Stimulated activated effector memory CD8-positive, alpha-beta T cell treated with anti-CD3 and anti-CD28 coated beads, Interleukin-12 subunit alpha, Interleukin-12 subunit beta, amount 100 ng/mL, for 72 hours (primary cell): ENCODE measurements at regions not wholly inside any gene's neighbourhood (a gene's known extent, or its start where the extent isn't known, plus 50 kb on each side); places are given as distances from the start of the nearest gene placed in this dataset.

ENCODE experiments used
- ATAC-seq: fragments of 150-1000 bp; cut with Tn5 transposase; 2 replicates; pipeline ENCODE4 v1.10.0; 2021
- DNase-seq, 2 donors: peaks; one replicate each; pipeline ENCODE4 v3.0.0; 2021 to 2022; ENCODE audit warnings: low spot score in 2 of 2
- H3K27ac Mint-ChIP-seq: one replicate; pipeline ENCODE4 v1.8.0; 2022; ENCODE audit warnings: mild to moderate bottlenecking, mixed read lengths
- H3K36me3 Mint-ChIP-seq: one replicate; pipeline ENCODE4 v1.8.0; 2022; ENCODE audit warnings: mild to moderate bottlenecking, mixed read lengths
- H3K4me1 Mint-ChIP-seq: one replicate; pipeline ENCODE4 v1.8.0; 2022; ENCODE audit warnings: mixed read lengths
- H3K4me3 Mint-ChIP-seq: one replicate; pipeline ENCODE4 v1.8.0; 2022; ENCODE audit warnings: mild to moderate bottlenecking, mixed read lengths
- H3K9me3 Mint-ChIP-seq: one replicate; pipeline ENCODE4 v1.8.0; 2022; ENCODE audit warnings: mixed read lengths

- H3K36me3 Mint-ChIP-seq = no peaks in the 10 kb centered on the region
- no peak overlapping the region for H3K4me3 Mint-ChIP-seq
- ATAC-seq (no peak), DNase-seq (no peak)
- H3K27ac Mint-ChIP-seq = no peak overlapping the region
- no peaks in the 10 kb centered on the region for H3K4me1 Mint-ChIP-seq
- peaks cover 4% of the 10 kb centered on the region for H3K9me3 Mint-ChIP-seq
These were observed 191.9 kb upstream of the VEPH1 start for GRCh38 chr3:157695103-157695502.

- Mint-ChIP-seq H3K9me3 (peaks cover 4% of the 10 kb centered on the region), H3K4me3 (no peak overlapping the region), H3K27ac (no peak overlapping the region), H3K4me1 (no peaks in the 10 kb centered on the region), H3K36me3 (no peaks in the 10 kb centered on the region)
- no peak for ATAC-seq
- DNase-seq = no peak
These were observed 190.5 kb upstream of the VEPH1 start for GRCh38 chr3:157693762-157694161.

- H3K9me3 Mint-ChIP-seq = peaks cover 9% of the 10 kb centered on the region
- no peak overlapping the region for H3K27ac Mint-ChIP-seq
- ATAC-seq = no peak
- H3K4me3 Mint-ChIP-seq = no peak overlapping the region
- DNase-seq = no peak
- H3K36me3 Mint-ChIP-seq = no peaks in the 10 kb centered on the region
- no peaks in the 10 kb centered on the region for H3K4me1 Mint-ChIP-seq
These were observed 189.3 kb upstream of the VEPH1 start for GRCh38 chr3:157692468-157692867.

GRCh38 chr3:157683668-157684067, 180.5 kb upstream of the VEPH1 start:
- no peaks in the 10 kb centered on the region for H3K4me1 Mint-ChIP-seq
- ATAC-seq = no peak
- no peak for DNase-seq
- H3K4me3 Mint-ChIP-seq = no peak overlapping the region
- no peaks in the 10 kb centered on the region for H3K36me3 Mint-ChIP-seq
- peaks cover 9% of the 10 kb centered on the region for H3K9me3 Mint-ChIP-seq
- no peak overlapping the region for H3K27ac Mint-ChIP-seq

GRCh38 chr3:157672061-157672460, 168.8 kb upstream of the VEPH1 start:
- no peak for DNase-seq
- Mint-ChIP-seq H3K4me3 (no peak overlapping the region), H3K4me1 (no peaks in the 10 kb centered on the region), H3K27ac (no peak overlapping the region), H3K9me3 (peaks cover 7% of the 10 kb centered on the region), H3K36me3 (no peaks in the 10 kb centered on the region)
- ATAC-seq = no peak

GRCh38 chr3:157671656-157672055, 168.4 kb upstream of the VEPH1 start:
- DNase-seq (no peak), ATAC-seq (no peak)
- Mint-ChIP-seq H3K27ac (no peak overlapping the region), H3K4me1 (no peaks in the 10 kb centered on the region), H3K4me3 (no peak overlapping the region), H3K36me3 (no peaks in the 10 kb centered on the region), H3K9me3 (peaks cover 7% of the 10 kb centered on the region)

- H3K36me3 Mint-ChIP-seq = no peaks in the 10 kb centered on the region
- ATAC-seq (no peak), DNase-seq (no peak)
- no peak overlapping the region for H3K4me3 Mint-ChIP-seq
- no peaks in the 10 kb centered on the region for H3K4me1 Mint-ChIP-seq
- H3K27ac Mint-ChIP-seq = no peak overlapping the region
- H3K9me3 Mint-ChIP-seq = peaks cover 7% of the 10 kb centered on the region
These were observed 166.2 kb upstream of the VEPH1 start for GRCh38 chr3:157669416-157669815.

GRCh38 chr3:157667493-157667892, 164.3 kb upstream of the VEPH1 start:
- H3K4me1 Mint-ChIP-seq = no peaks in the 10 kb centered on the region
- H3K4me3 Mint-ChIP-seq = no peak overlapping the region
- H3K9me3 Mint-ChIP-seq = peaks cover 7% of the 10 kb centered on the region
- H3K27ac Mint-ChIP-seq = no peak overlapping the region
- no peaks in the 10 kb centered on the region for H3K36me3 Mint-ChIP-seq
- ATAC-seq (no peak), DNase-seq (no peak)

GRCh38 chr3:157662171-157662570, 159.0 kb upstream of the VEPH1 start:
- H3K36me3 Mint-ChIP-seq = no peaks in the 10 kb centered on the region
- DNase-seq (no peak), ATAC-seq (no peak)
- H3K27ac Mint-ChIP-seq = no peak overlapping the region
- H3K4me3 Mint-ChIP-seq = no peak overlapping the region
- no peaks in the 10 kb centered on the region for H3K4me1 Mint-ChIP-seq
- no peaks in the 10 kb centered on the region for H3K9me3 Mint-ChIP-seq

GRCh38 chr3:157660847-157661246, 157.6 kb upstream of the VEPH1 start:
- Mint-ChIP-seq H3K9me3 (no peaks in the 10 kb centered on the region), H3K27ac (no peak overlapping the region), H3K4me1 (no peaks in the 10 kb centered on the region), H3K4me3 (no peak overlapping the region), H3K36me3 (no peaks in the 10 kb centered on the region)
- DNase-seq (no peak), ATAC-seq (no peak)

- Mint-ChIP-seq H3K9me3 (no peaks in the 10 kb centered on the region), H3K36me3 (no peaks in the 10 kb centered on the region), H3K4me1 (no peaks in the 10 kb centered on the region), H3K4me3 (no peak overlapping the region), H3K27ac (no peak overlapping the region)
- DNase-seq = no peak
- ATAC-seq = no peak
These were observed 149.2 kb upstream of the VEPH1 start for GRCh38 chr3:157652366-157652765.

- no peak overlapping the region for H3K4me3 Mint-ChIP-seq
These were observed 147.5 kb upstream of the VEPH1 start for GRCh38 chr3:157650699-157651098.

GRCh38 chr3:157650172-157650571, 147.0 kb upstream of the VEPH1 start:
- Mint-ChIP-seq H3K9me3 (no peaks in the 10 kb centered on the region), H3K4me1 (no peaks in the 10 kb centered on the region), H3K27ac (no peak overlapping the region), H3K36me3 (no peaks in the 10 kb centered on the region), H3K4me3 (no peak overlapping the region)
- DNase-seq (no peak), ATAC-seq (no peak)

More at GRCh38 chr3:157650699-157651098, 147.5 kb upstream of the VEPH1 start:
- Mint-ChIP-seq H3K4me1 (no peaks in the 10 kb centered on the region), H3K9me3 (no peaks in the 10 kb centered on the region), H3K36me3 (no peaks in the 10 kb centered on the region), H3K27ac (no peak overlapping the region)
- ATAC-seq (no peak), DNase-seq (no peak)

- Mint-ChIP-seq H3K4me3 (no peak overlapping the region), H3K4me1 (no peaks in the 10 kb centered on the region), H3K9me3 (no peaks in the 10 kb centered on the region), H3K36me3 (no peaks in the 10 kb centered on the region), H3K27ac (no peak overlapping the region)
- ATAC-seq (no peak), DNase-seq (no peak)
These were observed 146.3 kb upstream of the VEPH1 start for GRCh38 chr3:157649511-157649910.

- no peak for ATAC-seq
- Mint-ChIP-seq H3K27ac (no peak overlapping the region), H3K36me3 (no peaks in the 10 kb centered on the region), H3K4me1 (no peaks in the 10 kb centered on the region), H3K9me3 (no peaks in the 10 kb centered on the region), H3K4me3 (no peak overlapping the region)
- DNase-seq = no peak
These were observed 144.6 kb upstream of the VEPH1 start for GRCh38 chr3:157647820-157648219.

GRCh38 chr3:157639756-157640426, 136.7 kb upstream of the VEPH1 start:
- ATAC-seq = no peak
- H3K36me3 Mint-ChIP-seq = no peaks in the 10 kb centered on the region
- no peaks in the 10 kb centered on the region for H3K4me1 Mint-ChIP-seq
- H3K9me3 Mint-ChIP-seq = peaks cover 13% of the 10 kb centered on the region
- no peak for DNase-seq
- no peak overlapping the region for H3K27ac Mint-ChIP-seq
- H3K4me3 Mint-ChIP-seq = no peak overlapping the region

- no peak overlapping the region for H3K4me3 Mint-ChIP-seq
- H3K4me1 Mint-ChIP-seq = no peaks in the 10 kb centered on the region
- ATAC-seq (no peak), DNase-seq (no peak)
- no peaks in the 10 kb centered on the region for H3K36me3 Mint-ChIP-seq
- peaks cover 13% of the 10 kb centered on the region for H3K9me3 Mint-ChIP-seq
- H3K27ac Mint-ChIP-seq = no peak overlapping the region
These were observed 134.7 kb upstream of the VEPH1 start for GRCh38 chr3:157637866-157638265.
